ENCODE measurements at regions not wholly inside any gene's neighbourhood (a gene's known extent, or its start where the extent isn't known, plus 50 kb on each side); places are given as distances from the start of the nearest gene placed in this dataset.

DNA sequence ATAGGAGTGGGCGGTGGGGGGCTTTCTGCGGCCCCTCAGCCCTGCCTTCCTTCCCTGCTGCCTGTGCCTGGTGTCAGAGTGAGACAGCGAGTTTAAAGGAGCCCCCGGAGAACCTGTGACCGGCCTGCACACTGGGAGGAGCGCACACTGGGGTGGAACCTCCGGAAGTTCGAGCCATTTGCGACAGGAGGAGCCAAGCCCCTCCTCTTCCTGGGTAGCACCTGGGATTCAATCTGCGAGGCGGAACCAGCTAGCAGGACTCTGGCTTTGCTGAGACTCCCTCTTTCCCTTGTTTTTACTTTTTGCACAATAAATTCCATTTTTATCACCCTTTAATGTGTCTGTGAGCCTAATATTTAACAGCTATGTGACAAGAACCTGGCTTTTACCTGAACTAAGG lies 540.6 kb downstream of the NPHP4 start:
- TF ChIP-seq, protein P1, sequence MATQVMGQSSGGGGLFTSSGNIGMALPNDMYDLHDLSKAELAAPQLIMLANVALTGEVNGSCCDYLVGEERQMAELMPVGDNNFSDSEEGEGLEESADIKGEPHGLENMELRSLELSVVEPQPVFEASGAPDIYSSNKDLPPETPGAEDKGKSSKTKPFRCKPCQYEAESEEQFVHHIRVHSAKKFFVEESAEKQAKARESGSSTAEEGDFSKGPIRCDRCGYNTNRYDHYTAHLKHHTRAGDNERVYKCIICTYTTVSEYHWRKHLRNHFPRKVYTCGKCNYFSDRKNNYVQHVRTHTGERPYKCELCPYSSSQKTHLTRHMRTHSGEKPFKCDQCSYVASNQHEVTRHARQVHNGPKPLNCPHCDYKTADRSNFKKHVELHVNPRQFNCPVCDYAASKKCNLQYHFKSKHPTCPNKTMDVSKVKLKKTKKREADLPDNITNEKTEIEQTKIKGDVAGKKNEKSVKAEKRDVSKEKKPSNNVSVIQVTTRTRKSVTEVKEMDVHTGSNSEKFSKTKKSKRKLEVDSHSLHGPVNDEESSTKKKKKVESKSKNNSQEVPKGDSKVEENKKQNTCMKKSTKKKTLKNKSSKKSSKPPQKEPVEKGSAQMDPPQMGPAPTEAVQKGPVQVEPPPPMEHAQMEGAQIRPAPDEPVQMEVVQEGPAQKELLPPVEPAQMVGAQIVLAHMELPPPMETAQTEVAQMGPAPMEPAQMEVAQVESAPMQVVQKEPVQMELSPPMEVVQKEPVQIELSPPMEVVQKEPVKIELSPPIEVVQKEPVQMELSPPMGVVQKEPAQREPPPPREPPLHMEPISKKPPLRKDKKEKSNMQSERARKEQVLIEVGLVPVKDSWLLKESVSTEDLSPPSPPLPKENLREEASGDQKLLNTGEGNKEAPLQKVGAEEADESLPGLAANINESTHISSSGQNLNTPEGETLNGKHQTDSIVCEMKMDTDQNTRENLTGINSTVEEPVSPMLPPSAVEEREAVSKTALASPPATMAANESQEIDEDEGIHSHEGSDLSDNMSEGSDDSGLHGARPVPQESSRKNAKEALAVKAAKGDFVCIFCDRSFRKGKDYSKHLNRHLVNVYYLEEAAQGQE (IDR thresholded peaks at IDR 0.05; ENCODE audit: borderline replicate concordance), result no peak
- TF ChIP-seq, protein P2, sequence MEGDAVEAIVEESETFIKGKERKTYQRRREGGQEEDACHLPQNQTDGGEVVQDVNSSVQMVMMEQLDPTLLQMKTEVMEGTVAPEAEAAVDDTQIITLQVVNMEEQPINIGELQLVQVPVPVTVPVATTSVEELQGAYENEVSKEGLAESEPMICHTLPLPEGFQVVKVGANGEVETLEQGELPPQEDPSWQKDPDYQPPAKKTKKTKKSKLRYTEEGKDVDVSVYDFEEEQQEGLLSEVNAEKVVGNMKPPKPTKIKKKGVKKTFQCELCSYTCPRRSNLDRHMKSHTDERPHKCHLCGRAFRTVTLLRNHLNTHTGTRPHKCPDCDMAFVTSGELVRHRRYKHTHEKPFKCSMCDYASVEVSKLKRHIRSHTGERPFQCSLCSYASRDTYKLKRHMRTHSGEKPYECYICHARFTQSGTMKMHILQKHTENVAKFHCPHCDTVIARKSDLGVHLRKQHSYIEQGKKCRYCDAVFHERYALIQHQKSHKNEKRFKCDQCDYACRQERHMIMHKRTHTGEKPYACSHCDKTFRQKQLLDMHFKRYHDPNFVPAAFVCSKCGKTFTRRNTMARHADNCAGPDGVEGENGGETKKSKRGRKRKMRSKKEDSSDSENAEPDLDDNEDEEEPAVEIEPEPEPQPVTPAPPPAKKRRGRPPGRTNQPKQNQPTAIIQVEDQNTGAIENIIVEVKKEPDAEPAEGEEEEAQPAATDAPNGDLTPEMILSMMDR (IDR thresholded peaks at IDR 0.05; ENCODE audit: poor library complexity, severe bottlenecking), result no peak
- no peak for TF ChIP-seq EZH2 (IDR thresholded peaks at IDR 0.05; ENCODE audit: borderline replicate concordance, insufficient read depth, low read length, poor library complexity, severe bottlenecking)
- no peak for TF ChIP-seq MXI1 (conservative IDR thresholded peaks at IDR 0.05; ENCODE audit: poor library complexity, severe bottlenecking)
- no peak for TF ChIP-seq RAD21 (conservative IDR thresholded peaks at IDR 0.05)
